HCT116 (cell line): ENCODE measurements at regions not wholly inside any gene's neighbourhood (a gene's known extent, or its start where the extent isn't known, plus 50 kb on each side); places are given as distances from the start of the nearest gene placed in this dataset.

Experiments
- ATAC-seq: fragments of 200-7000 bp; cut with Tn5 transposase; 2 replicates; pipeline ENCODE4 v1.9.1; 2020; ENCODE audit warnings: mild to moderate bottlenecking, moderate library complexity
- BruUV-seq: library from RNA; stranded (reverse); fragments of 400-500 nt; replicated peaks from 2 replicates; lab custom pipeline; 2021; lab: Mats Ljungman, UMichigan
- CTCF ChIA-PET: fragments of 300-600 bp; sonication (Branson Sonifier 250); formaldehyde crosslinking; loops from one replicate; lab custom pipeline; 2021; ENCODE audit warnings: antibody characterized with exemption; lab: Charles Lee
- POLR2A ChIA-PET: fragments of 300-600, 350-600 bp; sonication (Branson Sonifier 250); formaldehyde crosslinking; loops from one replicate; lab custom pipeline; 2021; ENCODE audit warnings: antibody characterized with exemption; lab: Charles Lee
- RAD21 ChIA-PET, 2 experiments: fragments of 300-600 bp; sonication (Branson Sonifier 250); formaldehyde crosslinking; loops; one replicate each; lab custom pipeline; 2023; ENCODE audit warnings: low total read pairs in 2 of 2; ENCODE audit not compliant: uncharacterized antibody in 2 of 2, unreplicated experiment in 2 of 2, low non-redundant PET in 1 of 2; lab: Charles Lee
- DNase-seq: peaks from one replicate; pipeline ENCODE4 v3.0.0-alpha.2; 2010; ENCODE audit warnings: low read depth, low spot score
- H2AFZ ChIP-seq: fragments of 200-600 bp; shearing (Covaris generic), sonication (generic); 2 replicates; pipeline ENCODE4 v1.6.1; 2017; ENCODE audit warnings: low read depth, mixed run types, mixed read lengths, antibody characterized with exemption, low read length; ENCODE audit not compliant: poor library complexity, severe bottlenecking
- H3K27ac ChIP-seq: 2 replicates; pipeline ENCODE4 v1.5.1; 2012; ENCODE audit warnings: low read depth, low read length
- H3K27me3 ChIP-seq: fragments of 200-600 bp; sonication (generic); 2 replicates; pipeline ENCODE4 v1.6.1; 2016; ENCODE audit warnings: mixed run types, low read length, mixed read lengths; ENCODE audit not compliant: insufficient read depth
- H3K36me3 ChIP-seq, 2 experiments: fragments of 200-500 bp in 1 of 2; fragments of 200-600 bp in 1 of 2; sonication (Bioruptor generic) in 1 of 2; sonication (generic) in 1 of 2; 2 replicates each; pipeline versions ENCODE4 v1.5.1 to v1.6.1; 2014 to 2016; ENCODE audit warnings: low read length in 2 of 2, inconsistent platforms in 1 of 2, mixed read lengths in 1 of 2, mixed run types in 1 of 2; ENCODE audit not compliant: insufficient read depth in 2 of 2, control insufficient read depth in 1 of 2
- H3K4me1 ChIP-seq, 2 experiments: fragments of 200-600 bp in 1 of 2; sonication (generic) in 1 of 2; 2 replicates each; pipeline versions ENCODE4 v1.5.1 to v1.6.1; 2012 to 2017; ENCODE audit warnings: low read length in 2 of 2, inconsistent platforms in 1 of 2, mild to moderate bottlenecking in 1 of 2, mixed read lengths in 1 of 2, mixed run types in 1 of 2, moderate library complexity in 1 of 2; ENCODE audit not compliant: insufficient read depth in 2 of 2, control insufficient read depth in 1 of 2
- H3K4me2 ChIP-seq: fragments of 200-600 bp; sonication (generic); 2 replicates; pipeline ENCODE4 v1.6.1; 2017; ENCODE audit warnings: mixed run types, low read length, mixed read lengths
- H3K4me3 ChIP-seq, 2 experiments: fragments of 200-600 bp in 1 of 2; sonication (generic) in 1 of 2; replicated peaks in 1 of 2; 2 replicates each; pipeline ENCODE4 v1.5.1; 2011 to 2016; ENCODE audit warnings: low read length in 2 of 2, control low read depth in 1 of 2, low read depth in 1 of 2, mild to moderate bottlenecking in 1 of 2, mixed read lengths in 1 of 2, mixed run types in 1 of 2
- H3K79me2 ChIP-seq: fragments of 200-600 bp; sonication (generic); 2 replicates; pipeline ENCODE4 v1.6.1; 2017; ENCODE audit warnings: mild to moderate bottlenecking, mixed run types, low read length, moderate library complexity, mixed read lengths; ENCODE audit not compliant: insufficient read depth
- H3K9ac ChIP-seq: fragments of 200-600 bp; sonication (generic); 2 replicates; pipeline ENCODE4 v1.6.1; 2016; ENCODE audit warnings: low read length, mixed read lengths
- H3K9me2 ChIP-seq: fragments of 200-600 bp; sonication (generic), shearing (Covaris generic); 2 replicates; pipeline ENCODE4 v1.6.1; 2017; ENCODE audit warnings: mixed run types, mild to moderate bottlenecking, moderate library complexity; ENCODE audit not compliant: insufficient read depth
- H3K9me3 ChIP-seq, 2 experiments: fragments of 200-500 bp in 1 of 2; fragments of 200-600 bp in 1 of 2; sonication (Bioruptor generic) in 1 of 2; sonication (generic) in 1 of 2; 2 replicates each; pipeline ENCODE4 v1.6.1; 2014 to 2017; ENCODE audit warnings: low read length in 2 of 2, mixed read lengths in 2 of 2, inconsistent platforms in 1 of 2, low read depth in 1 of 2, mild to moderate bottlenecking in 1 of 2, mixed run types in 1 of 2, moderate library complexity in 1 of 2; ENCODE audit not compliant: control insufficient read depth in 1 of 2, insufficient read depth in 1 of 2
- H4K20me1 ChIP-seq: fragments of 200-600 bp; sonication (generic), shearing (Covaris generic); 2 replicates; pipeline ENCODE4 v1.6.1; 2017; ENCODE audit warnings: mixed run types, mild to moderate bottlenecking, moderate library complexity; ENCODE audit not compliant: insufficient read depth
- ELF1 ChIP-seq: IDR thresholded peaks from 2 replicates; pipeline ENCODE4 v1.6.1; 2012; ENCODE audit warnings: low read depth, borderline replicate concordance
- EZH2 ChIP-seq: fragments of 200-600 bp; sonication (generic); IDR thresholded peaks from 2 replicates; pipeline ENCODE4 v1.6.1; 2017; ENCODE audit warnings: antibody characterized with exemption, mixed run types
- POLR2A ChIP-seq: IDR thresholded peaks from 2 replicates; pipeline ENCODE4 v1.7.0; 2011; ENCODE audit warnings: borderline replicate concordance; ENCODE audit not compliant: insufficient read depth, insufficient read length; ENCODE audit errors: extremely low read depth
- POLR2AphosphoS5 ChIP-seq: IDR thresholded peaks from 2 replicates; pipeline ENCODE4 v1.6.1; 2011; ENCODE audit warnings: mild to moderate bottlenecking, low read depth, low read length, moderate library complexity
- RAD21 ChIP-seq: IDR thresholded peaks from 2 replicates; pipeline ENCODE4 v1.6.1; 2012; ENCODE audit warnings: low read depth, mild to moderate bottlenecking
- SIN3A ChIP-seq: IDR thresholded peaks from 2 replicates; pipeline ENCODE4 v1.6.1; 2012; ENCODE audit warnings: low read depth
- ZFX ChIP-seq: fragments of 450-650 bp; IDR thresholded peaks from 2 replicates; pipeline ENCODE4 v1.6.1; 2017
- ZNF274 ChIP-seq: fragments of 200-500 bp; sonication (Bioruptor generic); IDR thresholded peaks from 2 replicates; pipeline ENCODE4 v1.6.1; 2014; ENCODE audit warnings: mild to moderate bottlenecking, low read depth, low read length, inconsistent platforms
- intact Hi-C: fragments of 100-400 bp; cut with micrococcal nuclease; formaldehyde crosslinking; loops from 2 replicates; pipeline ENCODE4 v1.10.0; 2022
- TF ChIP-seq, protein P1 (sequence below): IDR thresholded peaks from 2 replicates; pipeline ENCODE4 v1.6.1; 2012; ENCODE audit warnings: low read depth
- TF ChIP-seq, protein P2 (sequence below), 3 experiments: fragments of 200-600 bp in 1 of 3; sonication (generic) in 1 of 3; IDR thresholded peaks in 2 of 3; conservative IDR thresholded peaks in 1 of 3; 2 replicates each; pipeline ENCODE4 v1.5.1; 2012 to 2017; ENCODE audit warnings: low read depth in 2 of 3, low read length in 2 of 3, antibody characterized with exemption in 1 of 3, borderline replicate concordance in 1 of 3, control low read depth in 1 of 3, mild to moderate bottlenecking in 1 of 3, mixed read lengths in 1 of 3, mixed run types in 1 of 3, moderate library complexity in 1 of 3; ENCODE audit not compliant: insufficient read depth in 1 of 3
- TF ChIP-seq, protein P3 (sequence below): IDR thresholded peaks from 2 replicates; pipeline ENCODE4 v1.6.1; 2012
- TF ChIP-seq, protein P4 (sequence below): IDR thresholded peaks from 2 replicates; pipeline ENCODE4 v1.6.1; 2012
- TF ChIP-seq, protein P5 (sequence below): IDR thresholded peaks from 2 replicates; pipeline ENCODE4 v1.6.1; 2011; ENCODE audit warnings: mild to moderate bottlenecking, low read length, moderate library complexity; ENCODE audit not compliant: insufficient replicate concordance; ENCODE audit errors: extremely low read depth

GRCh38 chr1:95451904-95452303, 217.9 kb downstream of the RWDD3 start:
- ATAC-seq (no peak), DNase-seq (no peak)
- Histone ChIP-seq H3K79me2 (no peaks in the 10 kb centered on the region), H3K27me3 (no peaks in the 10 kb centered on the region), H3K4me1 (no peaks in the 10 kb centered on the region), H2AFZ (no peak overlapping the region), H3K36me3 (no peaks in the 10 kb centered on the region), H3K9me2 (no peaks in the 10 kb centered on the region), H3K4me3 (no peak overlapping the region), H3K27ac (no peak overlapping the region), H3K9me3 (no peaks in the 10 kb centered on the region), H3K9ac (no peak overlapping the region), H4K20me1 (no peaks in the 10 kb centered on the region), H3K4me2 (no peak overlapping the region)
- RAD21 ChIA-PET: no interaction called here
- no TSS peak for BruUV-seq
- CTCF ChIA-PET: no interaction called here
- TF ChIP-seq, protein P1, sequence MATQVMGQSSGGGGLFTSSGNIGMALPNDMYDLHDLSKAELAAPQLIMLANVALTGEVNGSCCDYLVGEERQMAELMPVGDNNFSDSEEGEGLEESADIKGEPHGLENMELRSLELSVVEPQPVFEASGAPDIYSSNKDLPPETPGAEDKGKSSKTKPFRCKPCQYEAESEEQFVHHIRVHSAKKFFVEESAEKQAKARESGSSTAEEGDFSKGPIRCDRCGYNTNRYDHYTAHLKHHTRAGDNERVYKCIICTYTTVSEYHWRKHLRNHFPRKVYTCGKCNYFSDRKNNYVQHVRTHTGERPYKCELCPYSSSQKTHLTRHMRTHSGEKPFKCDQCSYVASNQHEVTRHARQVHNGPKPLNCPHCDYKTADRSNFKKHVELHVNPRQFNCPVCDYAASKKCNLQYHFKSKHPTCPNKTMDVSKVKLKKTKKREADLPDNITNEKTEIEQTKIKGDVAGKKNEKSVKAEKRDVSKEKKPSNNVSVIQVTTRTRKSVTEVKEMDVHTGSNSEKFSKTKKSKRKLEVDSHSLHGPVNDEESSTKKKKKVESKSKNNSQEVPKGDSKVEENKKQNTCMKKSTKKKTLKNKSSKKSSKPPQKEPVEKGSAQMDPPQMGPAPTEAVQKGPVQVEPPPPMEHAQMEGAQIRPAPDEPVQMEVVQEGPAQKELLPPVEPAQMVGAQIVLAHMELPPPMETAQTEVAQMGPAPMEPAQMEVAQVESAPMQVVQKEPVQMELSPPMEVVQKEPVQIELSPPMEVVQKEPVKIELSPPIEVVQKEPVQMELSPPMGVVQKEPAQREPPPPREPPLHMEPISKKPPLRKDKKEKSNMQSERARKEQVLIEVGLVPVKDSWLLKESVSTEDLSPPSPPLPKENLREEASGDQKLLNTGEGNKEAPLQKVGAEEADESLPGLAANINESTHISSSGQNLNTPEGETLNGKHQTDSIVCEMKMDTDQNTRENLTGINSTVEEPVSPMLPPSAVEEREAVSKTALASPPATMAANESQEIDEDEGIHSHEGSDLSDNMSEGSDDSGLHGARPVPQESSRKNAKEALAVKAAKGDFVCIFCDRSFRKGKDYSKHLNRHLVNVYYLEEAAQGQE: no peak
- intact Hi-C loops: no loop called here
- POLR2A ChIA-PET: no interaction called here

GRCh38 chr1:95453053-95453452, 219.0 kb downstream of the RWDD3 start:
- Histone ChIP-seq H3K27ac (no peak overlapping the region), H3K9me3 (no peaks in the 10 kb centered on the region), H3K36me3 (no peaks in the 10 kb centered on the region), H3K79me2 (no peaks in the 10 kb centered on the region), H3K9me2 (no peaks in the 10 kb centered on the region), H3K27me3 (no peaks in the 10 kb centered on the region), H2AFZ (no peak overlapping the region), H3K4me2 (no peak overlapping the region), H3K4me1 (no peaks in the 10 kb centered on the region), H3K4me3 (no peak overlapping the region), H4K20me1 (no peaks in the 10 kb centered on the region), H3K9ac (no peak overlapping the region)
- RAD21 ChIA-PET: no interaction called here
- CTCF ChIA-PET: no interaction called here
- POLR2A ChIA-PET: no interaction called here
- ATAC-seq (no peak), DNase-seq (no peak)
- intact Hi-C loops: no loop called here
- BruUV-seq: no TSS peak
- TF ChIP-seq, protein P2, sequence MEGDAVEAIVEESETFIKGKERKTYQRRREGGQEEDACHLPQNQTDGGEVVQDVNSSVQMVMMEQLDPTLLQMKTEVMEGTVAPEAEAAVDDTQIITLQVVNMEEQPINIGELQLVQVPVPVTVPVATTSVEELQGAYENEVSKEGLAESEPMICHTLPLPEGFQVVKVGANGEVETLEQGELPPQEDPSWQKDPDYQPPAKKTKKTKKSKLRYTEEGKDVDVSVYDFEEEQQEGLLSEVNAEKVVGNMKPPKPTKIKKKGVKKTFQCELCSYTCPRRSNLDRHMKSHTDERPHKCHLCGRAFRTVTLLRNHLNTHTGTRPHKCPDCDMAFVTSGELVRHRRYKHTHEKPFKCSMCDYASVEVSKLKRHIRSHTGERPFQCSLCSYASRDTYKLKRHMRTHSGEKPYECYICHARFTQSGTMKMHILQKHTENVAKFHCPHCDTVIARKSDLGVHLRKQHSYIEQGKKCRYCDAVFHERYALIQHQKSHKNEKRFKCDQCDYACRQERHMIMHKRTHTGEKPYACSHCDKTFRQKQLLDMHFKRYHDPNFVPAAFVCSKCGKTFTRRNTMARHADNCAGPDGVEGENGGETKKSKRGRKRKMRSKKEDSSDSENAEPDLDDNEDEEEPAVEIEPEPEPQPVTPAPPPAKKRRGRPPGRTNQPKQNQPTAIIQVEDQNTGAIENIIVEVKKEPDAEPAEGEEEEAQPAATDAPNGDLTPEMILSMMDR (IDR thresholded peaks at IDR 0.05 in 2 of 3, conservative IDR thresholded peaks at IDR 0.05 in 1 of 3; ENCODE audit: borderline replicate concordance in 1 of 3, insufficient read depth in 1 of 3, low read depth in 2 of 3, low read length in 2 of 3): no peak
- TF ChIP-seq EZH2: no peak
- no peak for TF ChIP-seq SIN3A
- TF ChIP-seq, protein P3, sequence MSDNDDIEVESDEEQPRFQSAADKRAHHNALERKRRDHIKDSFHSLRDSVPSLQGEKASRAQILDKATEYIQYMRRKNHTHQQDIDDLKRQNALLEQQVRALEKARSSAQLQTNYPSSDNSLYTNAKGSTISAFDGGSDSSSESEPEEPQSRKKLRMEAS: no peak
- no peak for TF ChIP-seq ZFX
- TF ChIP-seq, protein P4, sequence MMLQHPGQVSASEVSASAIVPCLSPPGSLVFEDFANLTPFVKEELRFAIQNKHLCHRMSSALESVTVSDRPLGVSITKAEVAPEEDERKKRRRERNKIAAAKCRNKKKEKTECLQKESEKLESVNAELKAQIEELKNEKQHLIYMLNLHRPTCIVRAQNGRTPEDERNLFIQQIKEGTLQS: no peak
- no peak for TF ChIP-seq RAD21
- TF ChIP-seq, protein P5, sequence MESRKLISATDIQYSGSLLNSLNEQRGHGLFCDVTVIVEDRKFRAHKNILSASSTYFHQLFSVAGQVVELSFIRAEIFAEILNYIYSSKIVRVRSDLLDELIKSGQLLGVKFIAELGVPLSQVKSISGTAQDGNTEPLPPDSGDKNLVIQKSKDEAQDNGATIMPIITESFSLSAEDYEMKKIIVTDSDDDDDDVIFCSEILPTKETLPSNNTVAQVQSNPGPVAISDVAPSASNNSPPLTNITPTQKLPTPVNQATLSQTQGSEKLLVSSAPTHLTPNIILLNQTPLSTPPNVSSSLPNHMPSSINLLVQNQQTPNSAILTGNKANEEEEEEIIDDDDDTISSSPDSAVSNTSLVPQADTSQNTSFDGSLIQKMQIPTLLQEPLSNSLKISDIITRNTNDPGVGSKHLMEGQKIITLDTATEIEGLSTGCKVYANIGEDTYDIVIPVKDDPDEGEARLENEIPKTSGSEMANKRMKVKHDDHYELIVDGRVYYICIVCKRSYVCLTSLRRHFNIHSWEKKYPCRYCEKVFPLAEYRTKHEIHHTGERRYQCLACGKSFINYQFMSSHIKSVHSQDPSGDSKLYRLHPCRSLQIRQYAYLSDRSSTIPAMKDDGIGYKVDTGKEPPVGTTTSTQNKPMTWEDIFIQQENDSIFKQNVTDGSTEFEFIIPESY: no peak
- no peak for TF ChIP-seq ZNF274
- TF ChIP-seq POLR2AphosphoS5: no peak
- TF ChIP-seq POLR2A: no peak
- TF ChIP-seq ELF1: no peak
